Activated T-helper 1 cell treated with anti-CD3 and anti-CD28 coated beads, Interleukin-2, amount 50 U/mL, for 16 hours (primary cell): ENCODE measurements at regions not wholly inside any gene's neighbourhood (a gene's known extent, or its start where the extent isn't known, plus 50 kb on each side); places are given as distances from the start of the nearest gene placed in this dataset.
A peak's percentile ranks its signal among the peaks of the same experiment; 100 is the strongest.

ENCODE experiments used
- DNase-seq, 2 donors: peaks; one replicate each; pipeline ENCODE4 v3.0.0-alpha.2; 2020; ENCODE audit warnings: low read depth in 1 of 2, low spot score in 1 of 2

GRCh38 chr17:73883175-73883574 is 238.9 kb upstream of the SDK2 start:
- DNase-seq = no peak

DNA sequence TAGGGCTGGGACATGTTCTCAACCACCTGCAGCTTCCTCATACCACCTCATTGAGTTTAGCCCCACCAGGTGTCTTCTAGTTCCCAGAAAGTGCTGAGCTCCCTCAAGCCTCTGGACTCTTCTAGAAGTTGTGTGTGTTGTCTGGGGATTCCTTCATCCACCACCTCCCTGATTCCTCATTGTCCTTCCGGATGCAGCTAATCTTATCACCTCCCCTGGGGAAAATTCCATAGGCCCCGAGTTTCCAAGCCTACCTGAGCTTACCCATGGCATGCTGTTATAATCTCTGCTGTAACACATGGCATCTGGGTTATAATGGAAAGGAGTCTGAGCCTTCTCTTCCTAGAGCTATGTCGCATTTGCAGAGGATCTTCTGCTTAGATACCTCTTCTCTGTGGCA is 243.5 kb upstream of the SDK2 start:
- DNase-seq = no peak

GRCh38 chr17:73888862-73889261 is 244.6 kb upstream of the SDK2 start:
- DNase-seq = no peak

DNA sequence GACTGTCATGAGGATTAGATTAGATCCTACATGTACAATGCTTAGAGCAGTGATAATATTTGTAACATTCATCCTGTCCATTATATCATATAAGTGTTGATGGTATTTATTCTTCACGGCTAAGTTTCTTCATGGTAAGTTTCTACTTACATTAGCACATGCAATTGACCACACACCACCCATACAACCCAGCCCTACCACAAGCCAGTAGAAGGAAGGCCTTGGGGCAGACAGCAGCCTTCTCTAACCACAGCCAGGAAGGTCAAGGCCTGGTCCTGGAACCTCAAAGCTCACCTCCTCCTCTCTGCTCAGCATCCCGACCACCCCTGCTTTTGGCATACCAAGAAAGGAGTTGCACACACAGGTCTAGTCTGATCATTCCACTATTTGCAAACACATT is 245.2 kb upstream of the SDK2 start:
- DNase-seq = no peak

GRCh38 chr17:73890831-73891405 is 246.7 kb upstream of the SDK2 start:
- DNase-seq = no peak

DNA sequence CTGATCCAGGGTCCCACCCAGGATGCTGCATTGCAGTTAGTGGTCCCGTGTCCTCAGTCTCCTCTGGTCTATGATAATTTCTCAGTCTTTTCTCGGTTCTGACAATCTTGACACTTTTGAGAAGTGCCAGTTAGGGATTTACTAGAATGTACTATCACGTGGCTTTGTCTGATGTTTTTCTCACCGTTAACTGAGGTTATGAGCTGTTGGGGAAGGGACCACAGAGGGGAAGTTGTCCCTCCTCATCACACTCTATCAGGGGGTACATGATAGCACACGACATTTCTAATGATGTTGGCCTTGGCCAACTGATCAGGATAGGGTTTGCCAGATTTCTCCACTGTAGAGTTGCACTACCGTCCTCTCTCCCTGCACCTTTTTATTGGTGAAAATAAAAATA is 250.9 kb upstream of the SDK2 start:
- DNase-seq = no peak

DNA sequence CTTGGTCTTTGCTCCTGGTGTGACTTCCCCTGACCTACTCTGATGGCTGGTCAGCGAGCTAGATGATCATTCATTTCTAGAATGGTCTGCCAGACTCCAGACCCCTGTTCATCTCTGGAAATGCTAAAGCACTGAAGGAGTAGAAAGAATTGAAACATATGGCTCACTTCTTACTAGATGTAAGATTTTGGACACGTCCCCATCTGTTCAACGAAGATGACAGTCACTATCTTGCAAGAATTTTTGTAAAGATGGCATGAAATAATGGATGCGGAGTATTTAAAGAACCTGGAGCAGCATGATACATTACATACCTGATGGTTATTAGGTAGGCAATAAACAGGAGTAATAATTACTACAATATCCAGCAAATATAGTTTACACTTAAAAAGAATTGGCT is 252.7 kb upstream of the SDK2 start:
- no peak for DNase-seq

GRCh38 chr17:73899839-73900238 is 255.6 kb upstream of the SDK2 start:
- DNase-seq = no peak

DNA sequence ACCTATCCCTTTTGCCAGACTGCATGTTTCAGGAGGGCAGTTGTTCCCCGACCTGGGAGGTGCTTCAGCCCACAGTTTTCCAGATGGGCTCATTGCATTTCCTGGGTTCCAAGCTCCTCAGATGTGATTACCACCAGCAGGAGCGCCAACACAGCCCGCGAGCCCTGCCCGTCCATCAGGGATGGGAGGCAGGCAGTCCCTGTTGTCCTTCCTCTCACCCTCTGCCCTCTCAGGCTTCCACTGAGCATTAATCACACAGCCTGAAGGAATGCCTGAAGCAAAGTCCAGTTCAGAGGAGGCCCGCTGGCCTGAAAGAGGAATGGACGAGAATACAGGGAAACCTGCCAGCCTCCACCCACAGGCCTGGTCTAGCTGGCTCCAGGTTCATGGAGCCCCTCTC is 256.3 kb upstream of the SDK2 start:
- DNase-seq = no peak

- DNase-seq = no peak
These were observed 257.0 kb upstream of the SDK2 start for GRCh38 chr17:73901249-73901648.

DNA sequence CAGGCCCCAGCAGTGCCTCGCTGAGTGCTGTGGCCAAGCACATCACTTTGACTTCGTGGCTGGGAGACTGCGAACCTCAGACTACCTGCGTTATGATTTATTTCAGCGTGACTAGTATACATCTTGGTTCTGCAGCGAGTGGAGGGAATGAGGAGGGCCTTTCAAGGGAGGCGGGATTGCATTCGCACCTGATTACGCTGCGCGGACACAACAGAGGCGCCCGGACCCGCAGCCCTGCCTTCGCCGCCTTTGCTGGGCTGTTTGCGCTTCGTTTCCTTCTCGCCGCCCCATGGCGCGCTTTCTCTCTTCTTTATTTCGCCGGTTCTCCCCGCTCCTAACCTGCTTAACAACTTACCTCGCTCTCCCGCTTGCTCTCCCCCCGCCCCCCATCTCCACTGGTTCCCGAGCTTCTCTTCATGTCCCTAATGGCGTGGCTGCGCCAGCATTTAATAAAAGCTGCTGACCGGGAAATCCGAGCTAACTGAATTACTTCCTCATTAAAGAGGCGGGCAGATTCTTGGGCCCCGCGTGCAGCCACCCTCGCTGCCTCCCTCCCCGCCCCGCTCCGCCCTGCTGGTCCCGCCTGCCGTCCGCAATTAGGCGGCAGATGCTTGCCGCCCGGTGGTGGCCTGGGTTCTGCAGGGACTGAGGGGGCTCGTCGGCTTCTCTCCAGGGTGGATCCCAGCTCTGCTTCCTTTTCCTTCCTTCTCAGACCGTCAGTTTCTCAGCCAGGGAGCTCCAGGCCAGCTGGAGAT is 257.6 kb upstream of the SDK2 start:
- peak in 1 of 2 donors; percentile 5 for DNase-seq

DNA sequence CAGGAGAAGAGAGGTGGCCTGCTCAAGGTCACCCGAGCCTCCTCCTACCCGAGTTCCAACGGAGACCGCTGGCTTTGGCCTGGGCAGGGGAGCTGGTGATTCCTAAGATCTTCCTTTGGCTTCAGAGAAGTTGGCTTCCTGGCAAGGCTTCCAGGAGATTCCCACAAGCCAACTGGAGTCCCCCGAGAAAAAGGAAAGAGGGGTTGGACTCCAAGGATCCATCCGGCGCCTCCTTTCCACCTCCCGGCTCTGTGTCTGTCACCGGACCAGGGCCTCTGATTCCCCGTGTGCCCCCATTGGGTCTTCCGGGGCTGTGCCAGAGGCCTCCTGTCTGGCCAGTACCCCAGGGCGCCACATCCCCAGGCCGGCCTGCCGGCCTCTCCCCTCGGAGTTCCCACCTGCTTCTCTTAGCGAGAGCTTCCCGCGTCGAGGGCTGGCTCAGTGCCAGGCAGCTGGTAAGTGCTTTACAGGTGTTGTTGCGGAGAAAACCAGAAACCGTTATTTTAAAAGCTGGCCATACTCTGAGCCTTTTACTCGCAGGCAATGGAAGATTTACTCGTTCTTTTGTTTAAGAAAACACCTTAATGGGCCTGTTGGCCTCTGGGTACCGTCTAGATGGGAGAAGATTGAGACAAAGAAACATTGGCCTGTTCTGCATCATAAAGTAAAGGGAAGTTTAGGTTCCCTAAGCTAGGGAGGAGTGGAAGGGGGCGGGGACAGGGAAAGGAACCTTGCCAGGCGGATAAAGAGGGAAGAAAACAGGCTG is 258.4 kb upstream of the SDK2 start:
- DNase-seq = no peak

DNA sequence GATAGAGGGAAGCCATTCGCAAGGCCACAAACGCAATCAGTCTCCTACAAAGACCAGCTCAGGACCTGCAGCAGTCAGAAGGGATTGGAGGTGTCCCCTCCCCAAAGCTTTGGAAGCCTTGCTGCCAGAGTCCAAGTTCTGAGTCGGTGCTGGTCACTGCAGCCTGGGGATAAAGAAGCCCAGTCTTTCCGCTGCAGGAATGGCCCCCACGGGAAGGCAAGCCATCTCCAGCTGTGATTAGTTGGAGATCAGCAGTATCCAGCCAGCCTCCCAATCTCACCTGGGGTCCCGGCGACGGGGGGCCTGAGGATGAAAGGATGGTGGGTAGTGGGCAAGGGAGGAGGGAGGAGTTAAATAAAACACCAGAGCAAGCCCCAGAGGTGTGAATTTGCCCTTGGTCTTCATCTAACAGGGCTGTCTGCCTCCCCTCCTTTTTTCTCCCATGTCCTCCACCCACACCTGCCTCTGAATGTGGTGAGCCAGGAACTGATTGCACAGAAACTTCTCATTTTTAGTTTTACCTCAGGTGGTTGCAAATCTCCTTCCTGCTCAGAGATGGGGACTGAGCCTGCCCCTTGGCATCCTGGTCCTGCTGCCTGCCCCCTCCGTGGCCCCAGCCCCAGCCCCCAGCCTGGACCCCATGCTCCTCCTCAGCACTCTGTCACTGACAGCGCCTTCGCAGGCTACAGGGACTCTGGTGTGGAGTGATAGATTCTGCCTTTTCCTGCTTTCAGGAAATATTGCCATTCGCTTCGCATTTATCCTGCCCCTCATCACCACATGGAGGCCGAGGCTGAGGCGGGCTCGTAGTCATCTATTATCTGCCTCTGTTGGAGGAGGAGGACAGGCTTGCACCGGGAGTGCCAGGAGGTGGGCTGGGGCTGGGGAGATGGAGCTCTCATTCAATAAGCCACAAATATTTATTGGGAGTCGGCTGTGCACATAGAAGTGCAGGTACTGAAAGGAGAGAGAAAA is 262.9 kb upstream of the SDK2 start:
- no peak for DNase-seq

- DNase-seq = no peak
These were observed 264.9 kb upstream of the SDK2 start for GRCh38 chr17:73909186-73909585.

GRCh38 chr17:73910206-73910605 is 266.0 kb upstream of the SDK2 start:
- DNase-seq = no peak

DNA sequence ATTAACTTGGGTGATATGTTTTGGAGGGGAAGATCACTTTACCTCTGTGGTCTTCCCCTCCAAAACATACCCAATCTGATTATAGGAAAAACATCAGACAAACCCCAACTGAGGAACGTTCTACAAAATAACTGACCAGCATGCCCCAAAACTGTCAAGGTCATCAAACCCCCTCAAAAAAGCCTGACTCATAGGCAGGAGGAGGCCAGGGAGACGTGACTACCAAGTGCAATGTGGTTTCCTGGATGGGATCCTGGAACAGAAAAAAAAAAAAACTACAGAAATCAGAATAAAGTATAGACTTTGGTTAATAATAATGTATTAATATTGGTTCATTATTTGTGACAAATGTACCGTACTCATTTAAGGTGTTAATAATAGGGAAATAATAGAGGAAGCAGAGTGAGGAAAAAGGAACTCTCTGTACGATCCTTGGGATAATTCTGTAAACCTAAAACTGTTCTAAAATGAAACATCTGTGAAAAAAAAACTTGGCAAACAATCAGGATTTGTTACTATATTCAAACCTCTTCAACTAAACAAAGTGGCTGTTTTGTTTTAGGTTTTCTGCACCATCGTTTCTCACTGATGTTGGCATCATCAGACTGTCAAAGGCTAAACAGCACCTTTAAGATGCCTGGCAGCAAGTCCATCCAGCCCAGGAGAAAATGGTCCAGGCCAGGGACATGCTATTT is 266.7 kb upstream of the SDK2 start:
- no peak for DNase-seq

GRCh38 chr17:73911726-73912372 is 267.6 kb upstream of the SDK2 start:
- DNase-seq = no peak

- no peak for DNase-seq
These were observed 268.1 kb upstream of the SDK2 start for GRCh38 chr17:73912373-73912746.

GRCh38 chr17:73914536-73915274 is 270.5 kb upstream of the SDK2 start:
- no peak for DNase-seq
